NT2/D1 (cell line): ENCODE measurements at regions not wholly inside any gene's neighbourhood (a gene's known extent, or its start where the extent isn't known, plus 50 kb on each side); places are given as distances from the start of the nearest gene placed in this dataset.

ENCODE experiments used
- SUZ12 ChIP-seq: IDR thresholded peaks from 2 replicates; pipeline ENCODE4 v1.6.1; 2011; ENCODE audit not compliant: insufficient read length, insufficient read depth; ENCODE audit errors: extremely low read depth
- YY1 ChIP-seq: IDR thresholded peaks from 2 replicates; pipeline ENCODE4 v1.6.1; 2011; ENCODE audit not compliant: insufficient read length, insufficient read depth
- ZNF274 ChIP-seq: IDR thresholded peaks from 2 replicates; pipeline ENCODE4 v1.6.1; 2011; ENCODE audit warnings: mild to moderate bottlenecking, low read depth, low read length

DNA sequence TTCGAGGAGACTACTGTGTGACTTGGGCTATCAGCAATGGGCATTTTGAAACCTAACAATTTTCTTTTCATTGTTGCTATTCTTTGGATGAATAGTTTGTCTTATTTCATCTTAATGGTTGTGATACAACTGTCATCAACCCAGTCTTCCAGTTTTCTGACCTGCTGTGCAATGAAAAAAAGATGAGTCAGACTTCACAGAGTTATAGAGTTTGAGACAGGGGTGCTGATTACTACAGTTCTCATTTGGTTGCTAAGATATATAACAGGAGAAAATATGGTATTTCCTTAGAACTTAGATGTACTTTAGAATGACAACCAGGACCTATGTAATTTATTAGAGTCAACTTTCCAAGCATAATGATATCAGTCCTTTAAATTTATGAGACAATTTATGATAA lies 564.4 kb upstream of the NUDT12 start:
- TF ChIP-seq ZNF274 = no peak
- TF ChIP-seq SUZ12 = no peak
- no peak for TF ChIP-seq YY1
